ENCODE measurements at regions not wholly inside any gene's neighbourhood (a gene's known extent, or its start where the extent isn't known, plus 50 kb on each side); places are given as distances from the start of the nearest gene placed in this dataset.
"Not testable (repeated sequence)": the region's sequence is repeated elsewhere in the genome, so short reads cannot be mapped to it uniquely, and the experiment has no call there.

- TF ChIP-seq, protein P1, sequence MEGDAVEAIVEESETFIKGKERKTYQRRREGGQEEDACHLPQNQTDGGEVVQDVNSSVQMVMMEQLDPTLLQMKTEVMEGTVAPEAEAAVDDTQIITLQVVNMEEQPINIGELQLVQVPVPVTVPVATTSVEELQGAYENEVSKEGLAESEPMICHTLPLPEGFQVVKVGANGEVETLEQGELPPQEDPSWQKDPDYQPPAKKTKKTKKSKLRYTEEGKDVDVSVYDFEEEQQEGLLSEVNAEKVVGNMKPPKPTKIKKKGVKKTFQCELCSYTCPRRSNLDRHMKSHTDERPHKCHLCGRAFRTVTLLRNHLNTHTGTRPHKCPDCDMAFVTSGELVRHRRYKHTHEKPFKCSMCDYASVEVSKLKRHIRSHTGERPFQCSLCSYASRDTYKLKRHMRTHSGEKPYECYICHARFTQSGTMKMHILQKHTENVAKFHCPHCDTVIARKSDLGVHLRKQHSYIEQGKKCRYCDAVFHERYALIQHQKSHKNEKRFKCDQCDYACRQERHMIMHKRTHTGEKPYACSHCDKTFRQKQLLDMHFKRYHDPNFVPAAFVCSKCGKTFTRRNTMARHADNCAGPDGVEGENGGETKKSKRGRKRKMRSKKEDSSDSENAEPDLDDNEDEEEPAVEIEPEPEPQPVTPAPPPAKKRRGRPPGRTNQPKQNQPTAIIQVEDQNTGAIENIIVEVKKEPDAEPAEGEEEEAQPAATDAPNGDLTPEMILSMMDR (IDR thresholded peaks at IDR 0.05; ENCODE audit: low read length), result not testable (repeated sequence)
- TF ChIP-seq EZH2 (IDR thresholded peaks at IDR 0.05; ENCODE audit: borderline replicate concordance, low read length), result not testable (repeated sequence)
Measured at GRCh38 chr7:149554821-149555220, 57.2 kb upstream of the ZNF746 start.
